IMR-90 (cell line): ENCODE measurements at regions not wholly inside any gene's neighbourhood (a gene's known extent, or its start where the extent isn't known, plus 50 kb on each side); places are given as distances from the start of the nearest gene placed in this dataset.

Experiments used
- ATAC-seq: fragments of 200-7000 bp; cut with Tn5 transposase; 2 replicates; pipeline ENCODE4 v1.9.1; 2020; ENCODE audit warnings: low read depth, mild to moderate bottlenecking, moderate library complexity
- BruUV-seq: library from RNA; stranded (reverse); fragments of 400-500 nt; replicated peaks from 2 replicates; lab custom pipeline; 2021; lab: Mats Ljungman, UMichigan
- CTCF ChIA-PET: fragments of 300-600 bp; formaldehyde crosslinking; extraction: SDS; loops from one replicate; lab custom pipeline; 2021; ENCODE audit warnings: antibody characterized with exemption; lab: Yijun Ruan, JAX
- POLR2A ChIA-PET: fragments of 300-600 bp; sonication (Branson Sonifier 250); formaldehyde crosslinking; loops from one replicate; lab custom pipeline; 2022; ENCODE audit warnings: antibody characterized with exemption; ENCODE audit not compliant: unreplicated experiment; lab: Charles Lee
- DNase-seq: peaks from one replicate; pipeline ENCODE4 v3.0.0; 2013
- H2AFZ ChIP-seq: replicated peaks from 2 replicates; pipeline ENCODE3; 2013; ENCODE audit warnings: low read length, mild to moderate bottlenecking; ENCODE audit not compliant: poor library complexity
- H2AK5ac ChIP-seq: 2 replicates; pipeline ENCODE4 v1.6.1; 2013; ENCODE audit warnings: low read depth, low read length, inconsistent platforms
- H2AK9ac ChIP-seq: replicated peaks from 2 replicates; pipeline ENCODE3; 2013; ENCODE audit warnings: mild to moderate bottlenecking, low read depth, low read length, moderate library complexity; ENCODE audit not compliant: poor library complexity
- H2BK120ac ChIP-seq: 2 replicates; pipeline ENCODE4 v1.6.1; 2013; ENCODE audit warnings: low read depth, low read length, inconsistent platforms
- H2BK15ac ChIP-seq: 3 replicates; pipeline ENCODE4 v1.6.1; 2013; ENCODE audit warnings: low read depth, low read length, inconsistent platforms
- H2BK20ac ChIP-seq: 2 replicates; pipeline ENCODE4 v1.6.1; 2013; ENCODE audit warnings: low read depth, mild to moderate bottlenecking, inconsistent platforms, low read length, moderate library complexity
- H2BK5ac ChIP-seq: 2 replicates; pipeline ENCODE4 v1.6.1; 2013; ENCODE audit warnings: mild to moderate bottlenecking, low read depth, low read length, inconsistent platforms; ENCODE audit not compliant: poor library complexity, severe bottlenecking
- H3K14ac ChIP-seq: replicated peaks from 2 replicates; pipeline ENCODE4 v1.6.1; 2013; ENCODE audit warnings: low read depth, low read length, inconsistent platforms
- H3K18ac ChIP-seq: 2 replicates; pipeline ENCODE4 v1.6.1; 2013; ENCODE audit warnings: low read depth, low read length, control low read depth
- H3K23ac ChIP-seq: 2 replicates; pipeline ENCODE4 v1.6.1; 2013; ENCODE audit warnings: low read depth, low read length, inconsistent platforms
- H3K27ac ChIP-seq: 2 replicates; pipeline ENCODE4 v1.5.1; 2013; ENCODE audit warnings: mild to moderate bottlenecking, control low read depth, low read length; ENCODE audit not compliant: insufficient read depth
- H3K27me3 ChIP-seq: 2 replicates; pipeline ENCODE4 v1.6.1; 2013; ENCODE audit warnings: low read length; ENCODE audit not compliant: control insufficient read depth, insufficient read depth
- H3K36me3 ChIP-seq: 2 replicates; pipeline ENCODE4 v1.6.1; 2013; ENCODE audit warnings: low read length, mixed read lengths; ENCODE audit not compliant: control insufficient read depth, insufficient read depth
- H3K4ac ChIP-seq: 2 replicates; pipeline ENCODE4 v1.6.1; 2013; ENCODE audit warnings: low read depth, low read length, inconsistent platforms
- H3K4me1 ChIP-seq: 2 replicates; pipeline ENCODE4 v1.6.1; 2013; ENCODE audit warnings: low read length, mixed read lengths; ENCODE audit not compliant: control insufficient read depth, insufficient read depth
- H3K4me2 ChIP-seq: 2 replicates; pipeline ENCODE4 v1.6.1; 2013; ENCODE audit warnings: low read depth, mild to moderate bottlenecking, control low read depth, low read length, moderate library complexity
- H3K4me3 ChIP-seq: 2 replicates; pipeline ENCODE4 v1.5.1; 2013; ENCODE audit warnings: low read depth, mild to moderate bottlenecking, control low read depth, low read length, moderate library complexity; ENCODE audit not compliant: insufficient read depth
- H3K56ac ChIP-seq: 2 replicates; pipeline ENCODE4 v1.6.1; 2013; ENCODE audit warnings: low read length, inconsistent platforms; ENCODE audit not compliant: insufficient read depth; ENCODE audit errors: extremely low read depth
- H3K79me1 ChIP-seq, 2 experiments: 2 replicates each; pipeline ENCODE4 v1.6.1; 2013; ENCODE audit warnings: low read length in 2 of 2, inconsistent platforms in 1 of 2, low read depth in 1 of 2
- H3K9ac ChIP-seq: 2 replicates; pipeline ENCODE4 v1.6.1; 2013; ENCODE audit warnings: low read depth, low read length, control low read depth
- H3K9me1 ChIP-seq: 2 replicates; pipeline ENCODE4 v1.6.1; 2013; ENCODE audit warnings: low read length, inconsistent platforms; ENCODE audit not compliant: insufficient read depth
- H3K9me3 ChIP-seq: 2 replicates; pipeline ENCODE4 v1.6.1; 2013; ENCODE audit warnings: low read length; ENCODE audit not compliant: control insufficient read depth, insufficient read depth
- H4K20me1 ChIP-seq: 2 replicates; pipeline ENCODE4 v1.6.1; 2013; ENCODE audit warnings: low read length, inconsistent platforms; ENCODE audit not compliant: insufficient read depth
- H4K5ac ChIP-seq: 2 replicates; pipeline ENCODE4 v1.6.1; 2013; ENCODE audit warnings: mild to moderate bottlenecking, low read depth, low read length, control low read depth
- H4K8ac ChIP-seq, 2 experiments: 2 replicates each; pipeline ENCODE4 v1.6.1; 2013; ENCODE audit warnings: low read depth in 2 of 2, low read length in 2 of 2, control low read depth in 1 of 2, inconsistent platforms in 1 of 2
- H4K91ac ChIP-seq: 2 replicates; pipeline ENCODE4 v1.6.1; 2013; ENCODE audit warnings: low read depth, low read length, inconsistent platforms; ENCODE audit not compliant: insufficient read depth
- BHLHE40 ChIP-seq: fragments of 150-350 bp; IDR thresholded peaks from 2 replicates; pipeline ENCODE4 v1.6.1; 2016; ENCODE audit warnings: mild to moderate bottlenecking, low read depth, low read length
- CEBPB ChIP-seq: IDR thresholded peaks from 2 replicates; pipeline ENCODE4 v1.6.1; 2012; ENCODE audit warnings: low read depth, low read length, improper control_type of control experiment
- CHD1 ChIP-seq: IDR thresholded peaks from 2 replicates; pipeline ENCODE4 v1.6.1; 2012; ENCODE audit warnings: low read depth, low read length, improper control_type of control experiment
- FOS ChIP-seq: fragments of 150-350 bp; IDR thresholded peaks from 2 replicates; pipeline ENCODE4 v1.6.1; 2016; ENCODE audit warnings: low read depth, low read length
- MAZ ChIP-seq: IDR thresholded peaks from 2 replicates; pipeline ENCODE4 v1.6.1; 2012; ENCODE audit warnings: low read depth, mild to moderate bottlenecking, low read length, improper control_type of control experiment, moderate library complexity, borderline replicate concordance
- NFE2L2 ChIP-seq: fragments of 150-350 bp; IDR thresholded peaks from 2 replicates; pipeline ENCODE4 v1.6.1; 2016; ENCODE audit warnings: low read depth, mild to moderate bottlenecking, low read length
- POLR2A ChIP-seq: IDR thresholded peaks from 2 replicates; pipeline ENCODE4 v1.6.1; 2012; ENCODE audit warnings: mild to moderate bottlenecking, low read depth, low read length
- RCOR1 ChIP-seq: IDR thresholded peaks from 2 replicates; pipeline ENCODE4 v1.6.1; 2012; ENCODE audit warnings: mild to moderate bottlenecking, low read length, improper control_type of control experiment; ENCODE audit not compliant: insufficient replicate concordance
- RFX5 ChIP-seq: IDR thresholded peaks from 2 replicates; pipeline ENCODE4 v1.8.0; 2012; ENCODE audit warnings: low read depth, mild to moderate bottlenecking, low read length, moderate library complexity
- SMC3 ChIP-seq: fragments of 150-350 bp; IDR thresholded peaks from 2 replicates; pipeline ENCODE4 v1.6.1; 2016; ENCODE audit warnings: low read depth, mild to moderate bottlenecking, antibody characterized with exemption, low read length, moderate library complexity
- WGBS, 2 experiments: methylation state at CpG; one replicate each; pipeline versions ENCODE4 v1.1.5 to v1.1.7; 2013; ENCODE audit warnings: missing lambda C conversion rate in 2 of 2; ENCODE audit not compliant: insufficient read length in 1 of 2; ENCODE audit errors: extremely low coverage in 2 of 2; 5-methylcytosine and 5-hydroxymethylcytosine counted together
- dilution Hi-C: fragments of 300-500 bp; cut with HindIII; formaldehyde crosslinking; loops from one replicate; pipeline ENCODE4 v1.14.3; 2018; ENCODE audit warnings: low sequenced_read_pairs; ENCODE audit not compliant: unreplicated experiment
- in situ Hi-C: fragments of 300-500 bp; cut with MboI; formaldehyde crosslinking; loops from 3 replicates; pipeline ENCODE4 v1.14.3; 2019; ENCODE audit warnings: low sequenced_read_pairs, inconsistent platforms, mixed read lengths
- intact Hi-C: fragments of 100-400 bp; cut with micrococcal nuclease; formaldehyde crosslinking; loops from 2 replicates; pipeline ENCODE4 v1.10.0; 2022

- DNase-seq (no peak), ATAC-seq (no peak)
- Histone ChIP-seq H2AK9ac (no peak overlapping the region), H3K56ac (no peak overlapping the region), H3K4me2 (no peak overlapping the region), H4K8ac (no peak overlapping the region), H4K20me1 (no peaks in the 10 kb centered on the region), H3K4me3 (no peak overlapping the region), H2AFZ (no peak overlapping the region), H3K9me3 (no peaks in the 10 kb centered on the region), H3K27me3 (no peaks in the 10 kb centered on the region), H4K5ac (no peak overlapping the region), H3K4ac (no peak overlapping the region), H3K79me1 (no peaks in the 10 kb centered on the region), H3K36me3 (no peaks in the 10 kb centered on the region), H3K27ac (no peak overlapping the region), H3K23ac (no peak overlapping the region), H3K9me1 (no peaks in the 10 kb centered on the region), H3K4me1 (no peaks in the 10 kb centered on the region), H2BK120ac (no peak overlapping the region), H3K18ac (no peak overlapping the region), H4K91ac (no peak overlapping the region), H2BK15ac (no peak overlapping the region), H2BK5ac (no peak overlapping the region), H3K14ac (no peak overlapping the region), H2AK5ac (no peak overlapping the region), H3K9ac (no peak overlapping the region), H2BK20ac (no peak overlapping the region)
- intact Hi-C loops, result no loop called here
- POLR2A ChIA-PET, result no interaction called here
- WGBS, 2 experiments, result no CpG with 5 or more reads among the region's 3 CpGs
- dilution Hi-C loops, result no loop called here
- in situ Hi-C loops, result no loop called here
- CTCF ChIA-PET, result interaction anchor here (0.6 to 0.7 kb wide), 2 partner anchors 14 to 796 kb away, joined by 3 to 7 read pairs; no protein-coding TSS in a partner anchor
- no TSS peak for BruUV-seq
- no peak for TF ChIP-seq RFX5
- no peak for TF ChIP-seq POLR2A
- no peak for TF ChIP-seq RCOR1
- TF ChIP-seq SMC3, result no peak
- TF ChIP-seq BHLHE40, result no peak
- TF ChIP-seq FOS, result no peak
- no peak for TF ChIP-seq CEBPB
- TF ChIP-seq NFE2L2, result no peak
- TF ChIP-seq CHD1, result no peak
- no peak for TF ChIP-seq MAZ
Measured at GRCh38 chrX:121122332-121122731, 74.9 kb downstream of the GLUD2 start.
